CD4-positive, alpha-beta T cell (primary cell): ENCODE measurements at regions not wholly inside any gene's neighbourhood (a gene's known extent, or its start where the extent isn't known, plus 50 kb on each side); places are given as distances from the start of the nearest gene placed in this dataset.

ENCODE experiments used
- ATAC-seq: fragments of 200-7000 bp; cut with Tn5 transposase; one replicate; pipeline ENCODE4 v1.10.0; 2022; ENCODE audit warnings: mild to moderate bottlenecking; ENCODE audit not compliant: poor library complexity
- CTCF ChIA-PET: fragments of 350-600 bp; sonication (Branson Sonifier 250); formaldehyde crosslinking; loops from one replicate; lab custom pipeline; 2021; ENCODE audit warnings: antibody characterized with exemption, inconsistent platforms; lab: Charles Lee
- POLR2A ChIA-PET: fragments of 350-600 bp; sonication (Branson Sonifier 250); formaldehyde crosslinking; loops from one replicate; lab custom pipeline; 2021; ENCODE audit warnings: antibody characterized with exemption, inconsistent platforms; lab: Charles Lee
- DNase-seq, 14 experiments: peaks; one replicate each; pipeline ENCODE4 v3.0.0-alpha.2; 2013 to 2020; ENCODE audit warnings: mixed read lengths in 2 of 14
- H3K27ac ChIP-seq, 2 donors: one replicate each; pipeline versions ENCODE4 v1.5.1 to v1.7.0; 2013; ENCODE audit warnings: low read length in 2 of 2, low read depth in 1 of 2, mild to moderate bottlenecking in 1 of 2
- H3K27me3 ChIP-seq, 2 experiments: 1 replicate in 1 of 2; 2 replicates in 1 of 2; pipeline versions ENCODE4 v1.6.1 to v1.7.0; 2013; ENCODE audit warnings: low read length in 2 of 2, control low read depth in 1 of 2, mild to moderate bottlenecking in 1 of 2, moderate library complexity in 1 of 2; ENCODE audit not compliant: insufficient read depth in 2 of 2, control insufficient read depth in 1 of 2
- H3K36me3 ChIP-seq: one replicate; pipeline ENCODE4 v1.6.1; 2013; ENCODE audit warnings: low read length, control low read depth; ENCODE audit not compliant: insufficient read depth
- H3K4me1 ChIP-seq: one replicate; pipeline ENCODE4 v1.6.1; 2013; ENCODE audit warnings: low read length, control low read depth; ENCODE audit not compliant: insufficient read depth
- H3K4me3 ChIP-seq: one replicate; pipeline ENCODE4 v1.5.1; 2013; ENCODE audit warnings: mild to moderate bottlenecking, low read length, moderate library complexity
- H3K9me3 ChIP-seq, 2 experiments: 1 replicate in 1 of 2; 2 replicates in 1 of 2; pipeline versions ENCODE4 v1.6.1 to v1.7.0; 2013; ENCODE audit warnings: low read length in 2 of 2, mild to moderate bottlenecking in 2 of 2, control low read depth in 1 of 2, moderate library complexity in 1 of 2; ENCODE audit not compliant: control insufficient read depth in 1 of 2, insufficient read depth in 1 of 2
- H3K27ac Mint-ChIP-seq: one replicate; pipeline ENCODE4 v1.8.0; 2020; ENCODE audit warnings: mixed read lengths
- H3K27me3 Mint-ChIP-seq: one replicate; pipeline ENCODE4 v1.8.0; 2021; ENCODE audit warnings: mixed read lengths
- H3K36me3 Mint-ChIP-seq: one replicate; pipeline ENCODE4 v1.8.0; 2021; ENCODE audit warnings: low read depth, mixed read lengths
- H3K4me1 Mint-ChIP-seq: one replicate; pipeline ENCODE4 v1.8.0; 2021; ENCODE audit warnings: low read depth, mixed read lengths
- H3K4me3 Mint-ChIP-seq: one replicate; pipeline ENCODE4 v1.8.0; 2020; ENCODE audit warnings: mild to moderate bottlenecking, mixed read lengths
- H3K9me3 Mint-ChIP-seq: one replicate; pipeline ENCODE4 v1.8.0; 2020; ENCODE audit warnings: mixed read lengths
- CTCF ChIP-seq: fragments of 200-600 bp; IDR thresholded peaks from one replicate; pipeline ENCODE4 v1.8.0; 2022; ENCODE audit warnings: antibody characterized with exemption, mild to moderate bottlenecking
- intact Hi-C, 2 experiments: fragments of 100-400 bp; cut with DNase I in 1 of 2; cut with micrococcal nuclease in 1 of 2; formaldehyde crosslinking; loops; one replicate each; pipeline versions ENCODE4 v1.15.1 to v1.9.0; 2023 to 2025; cut with DNase I, micrococcal nuclease

- Histone ChIP-seq H3K36me3 (no peaks in the 10 kb centered on the region), H3K4me3 (no peak overlapping the region), H3K9me3 (peaks cover 0 to 3% of the 10 kb centered on the region in 2 experiments), H3K27ac (no peak overlapping the region), H3K27me3 (no peaks in the 10 kb centered on the region), H3K4me1 (no peaks in the 10 kb centered on the region)
- no peak overlapping the region for H3K27ac Mint-ChIP-seq
- H3K27me3 Mint-ChIP-seq = no peaks in the 10 kb centered on the region
- no peak for ATAC-seq
- peaks cover 4% of the 10 kb centered on the region for H3K9me3 Mint-ChIP-seq
- ChIA-PET POLR2A (no interaction called here), CTCF (no interaction called here)
- intact Hi-C loops = no loop called here
- TF ChIP-seq CTCF = no peak
- DNase-seq = no peak
- H3K36me3 Mint-ChIP-seq = no peaks in the 10 kb centered on the region
- H3K4me3 Mint-ChIP-seq = no peak overlapping the region
- no peaks in the 10 kb centered on the region for H3K4me1 Mint-ChIP-seq
Measured at GRCh38 chr10:121282797-121283515, 315.3 kb downstream of the FGFR2 start.

- Mint-ChIP-seq H3K27me3 (no peaks in the 10 kb centered on the region), H3K27ac (no peak overlapping the region), H3K36me3 (no peaks in the 10 kb centered on the region), H3K4me3 (no peak overlapping the region), H3K4me1 (no peaks in the 10 kb centered on the region), H3K9me3 (peaks cover 2% of the 10 kb centered on the region)
- Histone ChIP-seq H3K36me3 (no peaks in the 10 kb centered on the region), H3K27ac (no peak overlapping the region), H3K4me1 (no peaks in the 10 kb centered on the region), H3K9me3 (no peaks in the 10 kb centered on the region), H3K27me3 (no peaks in the 10 kb centered on the region), H3K4me3 (no peak overlapping the region)
- CTCF ChIA-PET = no interaction called here
- ATAC-seq (no peak), DNase-seq (no peak)
- no peak for TF ChIP-seq CTCF
- POLR2A ChIA-PET = no interaction called here
- intact Hi-C loops = no loop called here
Measured at GRCh38 chr10:121284936-121285335, 313.3 kb downstream of the FGFR2 start.

GRCh38 chr10:121285406-121286196, 312.6 kb downstream of the FGFR2 start:
- intact Hi-C loops = no loop called here
- Histone ChIP-seq H3K27ac (no peak overlapping the region), H3K9me3 (no peaks in the 10 kb centered on the region), H3K4me1 (no peaks in the 10 kb centered on the region), H3K27me3 (no peaks in the 10 kb centered on the region), H3K36me3 (no peaks in the 10 kb centered on the region), H3K4me3 (no peak overlapping the region)
- Mint-ChIP-seq H3K4me3 (no peak overlapping the region), H3K9me3 (peaks cover 2% of the 10 kb centered on the region), H3K27me3 (no peaks in the 10 kb centered on the region), H3K4me1 (no peaks in the 10 kb centered on the region), H3K27ac (no peak overlapping the region), H3K36me3 (no peaks in the 10 kb centered on the region)
- no peak for DNase-seq
- ChIA-PET CTCF (no interaction called here), POLR2A (no interaction called here)
- no peak for TF ChIP-seq CTCF
- ATAC-seq = no peak
